Activated B cell treated with CpG ODN at 0.5 μM for 24 hours (primary cell): ENCODE measurements at regions not wholly inside any gene's neighbourhood (a gene's known extent, or its start where the extent isn't known, plus 50 kb on each side); places are given as distances from the start of the nearest gene placed in this dataset.

Source experiments
- ATAC-seq: fragments of 200-7000 bp; cut with Tn5 transposase; one replicate; pipeline ENCODE4 v1.10.0; 2021; ENCODE audit warnings: low read depth, mild to moderate bottlenecking, moderate library complexity
- CTCF ChIA-PET: fragments of 350-600 bp; sonication (Branson Sonifier 250); formaldehyde crosslinking; loops from one replicate; lab custom pipeline; 2021; ENCODE audit warnings: antibody characterized with exemption; lab: Charles Lee
- POLR2A ChIA-PET: fragments of 350-600 bp; sonication (Branson Sonifier 250); formaldehyde crosslinking; loops from one replicate; lab custom pipeline; 2021; ENCODE audit warnings: antibody characterized with exemption; lab: Charles Lee
- DNase-seq: peaks from one replicate; pipeline ENCODE4 v3.0.0; 2022
- H3K27ac Mint-ChIP-seq: one replicate; pipeline ENCODE4 v1.8.0; 2020; ENCODE audit warnings: mixed read lengths
- H3K27me3 Mint-ChIP-seq: one replicate; pipeline ENCODE4 v1.8.0; 2021; ENCODE audit warnings: mixed read lengths
- H3K36me3 Mint-ChIP-seq: one replicate; pipeline ENCODE4 v1.8.0; 2021; ENCODE audit warnings: low read depth, mixed read lengths
- H3K4me1 Mint-ChIP-seq: one replicate; pipeline ENCODE4 v1.8.0; 2021; ENCODE audit warnings: mixed read lengths
- H3K4me3 Mint-ChIP-seq: one replicate; pipeline ENCODE4 v1.8.0; 2020; ENCODE audit warnings: mild to moderate bottlenecking, mixed read lengths
- H3K9me3 Mint-ChIP-seq: one replicate; pipeline ENCODE4 v1.8.0; 2020; ENCODE audit warnings: mixed read lengths
- CTCF ChIP-seq: fragments of 200-600 bp; IDR thresholded peaks from one replicate; pipeline ENCODE4 v1.8.0; 2022; ENCODE audit warnings: antibody characterized with exemption, mild to moderate bottlenecking
- intact Hi-C: fragments of 100-400 bp; cut with micrococcal nuclease; formaldehyde crosslinking; loops from one replicate; pipeline ENCODE4 v1.15.1; 2024

- DNase-seq (no peak), ATAC-seq (no peak)
- intact Hi-C loops, result no loop called here
- no peak for TF ChIP-seq CTCF
- Mint-ChIP-seq H3K4me3 (no peak overlapping the region), H3K9me3 (peaks cover 2% of the 10 kb centered on the region), H3K27me3 (no peaks in the 10 kb centered on the region), H3K4me1 (no peaks in the 10 kb centered on the region), H3K27ac (no peak overlapping the region), H3K36me3 (no peaks in the 10 kb centered on the region)
- ChIA-PET CTCF (no interaction called here), POLR2A (no interaction called here)
These were observed 346.6 kb downstream of the RPS6KC1 start for GRCh38 chr1:213397638-213398037.

- ATAC-seq (no peak), DNase-seq (no peak)
- ChIA-PET POLR2A (no interaction called here), CTCF (no interaction called here)
- no peaks in the 10 kb centered on the region for H3K27me3 Mint-ChIP-seq
- no peak overlapping the region for H3K4me3 Mint-ChIP-seq
- H3K36me3 Mint-ChIP-seq, result no peaks in the 10 kb centered on the region
- H3K27ac Mint-ChIP-seq, result no peak overlapping the region
- no peaks in the 10 kb centered on the region for H3K4me1 Mint-ChIP-seq
- intact Hi-C loops, result no loop called here
- peaks cover 2% of the 10 kb centered on the region for H3K9me3 Mint-ChIP-seq
- TF ChIP-seq CTCF, result no peak
These were observed 348.7 kb downstream of the RPS6KC1 start for GRCh38 chr1:213399695-213400094.

DNA sequence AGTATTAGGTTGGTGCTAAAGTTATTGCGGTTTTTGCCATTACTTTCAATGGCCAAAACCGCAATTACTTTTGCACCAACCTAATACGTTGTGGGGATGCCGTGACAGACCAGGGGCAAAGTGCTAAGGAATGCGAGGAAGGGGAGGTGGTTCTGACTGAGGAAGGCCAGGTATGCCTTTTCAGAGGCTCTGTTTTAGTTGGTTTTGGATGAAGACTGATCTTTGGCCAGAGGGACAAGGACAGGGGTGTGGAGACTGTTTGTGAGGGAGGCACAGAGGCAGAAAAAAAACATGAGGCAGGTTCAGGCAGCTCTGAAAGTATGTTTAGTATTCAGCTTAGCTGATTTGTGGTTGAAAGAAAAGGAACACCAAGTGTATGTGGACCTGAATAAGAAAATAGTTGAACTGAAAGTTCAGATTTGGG is 358.2 kb downstream of the RPS6KC1 start:
- Mint-ChIP-seq H3K27me3 (peaks cover 2% of the 10 kb centered on the region), H3K27ac (no peak overlapping the region), H3K4me3 (no peak overlapping the region), H3K4me1 (no peaks in the 10 kb centered on the region), H3K36me3 (no peaks in the 10 kb centered on the region), H3K9me3 (peaks cover 2% of the 10 kb centered on the region)
- ATAC-seq, result no peak
- intact Hi-C loops, result no loop called here
- no peak for TF ChIP-seq CTCF
- no peak for DNase-seq
- ChIA-PET POLR2A (no interaction called here), CTCF (no interaction called here)

- Mint-ChIP-seq H3K27ac (no peak overlapping the region), H3K36me3 (no peaks in the 10 kb centered on the region), H3K27me3 (peaks cover 2% of the 10 kb centered on the region), H3K4me3 (no peak overlapping the region), H3K9me3 (peaks cover 3% of the 10 kb centered on the region), H3K4me1 (no peaks in the 10 kb centered on the region)
- DNase-seq (no peak), ATAC-seq (no peak)
- ChIA-PET POLR2A (no interaction called here), CTCF (no interaction called here)
- intact Hi-C loops, result no loop called here
- TF ChIP-seq CTCF, result no peak
These were observed 358.9 kb downstream of the RPS6KC1 start for GRCh38 chr1:213409971-213410370.

- POLR2A ChIA-PET, result no interaction called here
- intact Hi-C loops, result no loop called here
These were observed 363.3 kb downstream of the RPS6KC1 start for GRCh38 chr1:213414346-213414745.

More at GRCh38 chr1:213414346-213414745, 363.3 kb downstream of the RPS6KC1 start:
- Mint-ChIP-seq H3K9me3 (peaks cover 3% of the 10 kb centered on the region), H3K4me1 (no peaks in the 10 kb centered on the region), H3K27me3 (no peaks in the 10 kb centered on the region), H3K36me3 (no peaks in the 10 kb centered on the region), H3K27ac (no peak overlapping the region), H3K4me3 (no peak overlapping the region)
- ATAC-seq (no peak), DNase-seq (no peak)
- TF ChIP-seq CTCF, result no peak
- CTCF ChIA-PET, result no interaction called here
